ENCODE measurements at regions not wholly inside any gene's neighbourhood (a gene's known extent, or its start where the extent isn't known, plus 50 kb on each side); places are given as distances from the start of the nearest gene placed in this dataset.

- TF ChIP-seq ZBTB1 (tag by site-specific recombination; IDR thresholded peaks at IDR 0.05): no peak
- no peak for TF ChIP-seq WT1 (tag by site-specific recombination; IDR thresholded peaks at IDR 0.05)
- no peak for TF ChIP-seq ZNF223 (tag by site-specific recombination; IDR thresholded peaks at IDR 0.05)
- no peak for TF ChIP-seq CTCF (tag by site-specific recombination; IDR thresholded peaks at IDR 0.05)
- no peak for TF ChIP-seq SETDB1 (IDR thresholded peaks at IDR 0.05; ENCODE audit: insufficient read length, low read length)
- no peak for TF ChIP-seq REST (tag by site-specific recombination; IDR thresholded peaks at IDR 0.05)
- no peak for TF ChIP-seq BCL11A (tag by site-specific recombination; IDR thresholded peaks at IDR 0.05; ENCODE audit: low read depth)
- TF ChIP-seq REPIN1 (tag by site-specific recombination; IDR thresholded peaks at IDR 0.05; ENCODE audit: low read depth): no peak
- TF ChIP-seq KLF16 (tag by site-specific recombination; IDR thresholded peaks at IDR 0.05): no peak
- TF ChIP-seq KLF7 (tag by site-specific recombination; IDR thresholded peaks at IDR 0.05; ENCODE audit: borderline replicate concordance): no peak
Observed at GRCh38 chr6:66605011-66605410, 898.0 kb upstream of the EYS start.

All from HEK293 (cell line).